Endothelial cell (in vitro differentiated cells): ENCODE measurements at regions not wholly inside any gene's neighbourhood (a gene's known extent, or its start where the extent isn't known, plus 50 kb on each side); places are given as distances from the start of the nearest gene placed in this dataset.

Experiments used
- DNase-seq: peaks from one replicate; pipeline ENCODE4 v3.0.0; 2021; ENCODE audit warnings: low spot score
- H3K27ac Mint-ChIP-seq: one replicate; pipeline ENCODE4 v1.8.0; 2021; ENCODE audit warnings: mixed read lengths, inconsistent platforms; ENCODE audit not compliant: unreplicated experiment
- H3K27me3 Mint-ChIP-seq: one replicate; pipeline ENCODE4 v1.8.0; 2021; ENCODE audit warnings: mild to moderate bottlenecking, moderate library complexity, mixed read lengths, inconsistent platforms; ENCODE audit not compliant: unreplicated experiment
- H3K36me3 Mint-ChIP-seq: one replicate; pipeline ENCODE4 v1.8.0; 2021; ENCODE audit warnings: mild to moderate bottlenecking, low read depth, mixed read lengths, inconsistent platforms; ENCODE audit not compliant: unreplicated experiment
- H3K4me1 Mint-ChIP-seq: one replicate; pipeline ENCODE4 v1.8.0; 2021; ENCODE audit warnings: mild to moderate bottlenecking, mixed read lengths, inconsistent platforms; ENCODE audit not compliant: unreplicated experiment
- H3K4me3 Mint-ChIP-seq: one replicate; pipeline ENCODE4 v1.8.0; 2021; ENCODE audit warnings: mild to moderate bottlenecking, mixed read lengths, inconsistent platforms; ENCODE audit not compliant: unreplicated experiment
- H3K9me3 Mint-ChIP-seq: one replicate; pipeline ENCODE4 v1.8.0; 2021; ENCODE audit warnings: mixed read lengths, inconsistent platforms; ENCODE audit not compliant: unreplicated experiment
- TF ChIP-seq, protein P1 (sequence below): fragments of 200-600 bp; sonication (generic); IDR thresholded peaks from one replicate; pipeline ENCODE4 v1.5.0; 2021; ENCODE audit warnings: antibody characterized with exemption; ENCODE audit not compliant: unreplicated experiment

DNA sequence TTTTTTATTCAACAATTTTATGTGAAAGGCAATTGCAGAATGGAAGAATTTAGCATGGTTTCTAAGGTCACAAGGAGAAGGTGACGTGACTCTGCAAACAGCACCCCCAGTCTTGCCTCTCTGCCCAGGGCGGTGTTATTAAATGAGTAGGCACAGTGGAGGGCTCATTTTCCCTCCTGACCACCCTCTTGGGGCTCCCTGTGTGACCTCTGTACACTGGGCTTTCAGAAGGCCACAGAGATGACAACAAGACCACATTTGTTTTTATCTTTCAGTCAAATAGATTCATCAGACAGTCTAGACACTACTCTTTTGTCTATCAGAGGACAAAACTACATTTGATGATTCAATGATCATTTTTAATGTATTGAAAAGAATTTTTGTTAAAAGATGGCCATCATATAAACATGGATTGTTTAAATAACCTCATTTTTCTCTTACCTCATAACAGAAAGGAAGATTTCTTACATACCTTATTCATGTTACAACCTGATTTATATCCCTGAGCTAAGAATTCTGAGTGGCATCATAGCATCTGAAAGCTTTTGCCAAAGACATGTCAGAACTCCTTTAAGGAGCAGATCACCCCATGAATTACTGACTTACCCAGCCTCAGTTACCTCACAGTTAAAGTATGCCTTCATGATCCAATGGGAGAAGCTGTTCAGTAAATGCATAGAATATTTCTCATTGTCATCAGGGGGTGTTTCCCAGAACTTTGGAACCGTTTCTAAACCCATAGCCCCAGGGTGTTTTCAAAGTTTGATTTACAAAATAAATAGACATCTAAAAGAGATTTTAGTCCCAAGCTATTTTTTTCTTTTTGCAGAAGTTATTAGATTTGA, 184.0 kb upstream of the RFC3 start:
- no peaks in the 10 kb centered on the region for H3K27me3 Mint-ChIP-seq
- no peaks in the 10 kb centered on the region for H3K36me3 Mint-ChIP-seq
- H3K27ac Mint-ChIP-seq: no peak overlapping the region
- peaks cover 2% of the 10 kb centered on the region for H3K4me1 Mint-ChIP-seq
- no peaks in the 10 kb centered on the region for H3K9me3 Mint-ChIP-seq
- TF ChIP-seq, protein P1, sequence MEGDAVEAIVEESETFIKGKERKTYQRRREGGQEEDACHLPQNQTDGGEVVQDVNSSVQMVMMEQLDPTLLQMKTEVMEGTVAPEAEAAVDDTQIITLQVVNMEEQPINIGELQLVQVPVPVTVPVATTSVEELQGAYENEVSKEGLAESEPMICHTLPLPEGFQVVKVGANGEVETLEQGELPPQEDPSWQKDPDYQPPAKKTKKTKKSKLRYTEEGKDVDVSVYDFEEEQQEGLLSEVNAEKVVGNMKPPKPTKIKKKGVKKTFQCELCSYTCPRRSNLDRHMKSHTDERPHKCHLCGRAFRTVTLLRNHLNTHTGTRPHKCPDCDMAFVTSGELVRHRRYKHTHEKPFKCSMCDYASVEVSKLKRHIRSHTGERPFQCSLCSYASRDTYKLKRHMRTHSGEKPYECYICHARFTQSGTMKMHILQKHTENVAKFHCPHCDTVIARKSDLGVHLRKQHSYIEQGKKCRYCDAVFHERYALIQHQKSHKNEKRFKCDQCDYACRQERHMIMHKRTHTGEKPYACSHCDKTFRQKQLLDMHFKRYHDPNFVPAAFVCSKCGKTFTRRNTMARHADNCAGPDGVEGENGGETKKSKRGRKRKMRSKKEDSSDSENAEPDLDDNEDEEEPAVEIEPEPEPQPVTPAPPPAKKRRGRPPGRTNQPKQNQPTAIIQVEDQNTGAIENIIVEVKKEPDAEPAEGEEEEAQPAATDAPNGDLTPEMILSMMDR: no peak
- no peak overlapping the region for H3K4me3 Mint-ChIP-seq
- no peak for DNase-seq

DNA sequence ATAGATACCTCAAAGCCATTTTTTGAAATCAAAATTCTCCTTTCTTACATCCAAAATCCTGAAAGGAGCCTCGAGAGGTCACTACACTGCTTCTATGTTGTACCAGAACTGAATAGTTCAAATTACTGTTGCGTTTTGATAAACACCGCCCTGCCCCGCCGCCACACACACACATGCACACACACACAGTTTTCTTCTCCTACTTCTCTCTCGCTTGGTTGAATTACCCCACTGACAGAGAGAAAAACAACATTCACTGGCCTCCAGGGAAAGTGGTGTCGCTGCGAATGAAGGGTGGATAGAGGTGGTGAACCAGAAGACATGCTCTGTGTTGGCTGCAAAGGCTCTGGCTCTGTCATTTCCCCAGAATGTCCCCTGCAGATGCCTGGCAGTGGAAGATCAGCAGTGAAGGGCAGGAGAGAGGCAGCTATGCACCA, 183.4 kb upstream of the RFC3 start:
- TF ChIP-seq, protein P1: no peak
- H3K9me3 Mint-ChIP-seq: no peaks in the 10 kb centered on the region
- H3K4me3 Mint-ChIP-seq: no peak overlapping the region
- no peak for DNase-seq
- H3K36me3 Mint-ChIP-seq: no peaks in the 10 kb centered on the region
- peaks cover 4% of the 10 kb centered on the region for H3K4me1 Mint-ChIP-seq
- H3K27ac Mint-ChIP-seq: no peak overlapping the region
- no peaks in the 10 kb centered on the region for H3K27me3 Mint-ChIP-seq

DNA sequence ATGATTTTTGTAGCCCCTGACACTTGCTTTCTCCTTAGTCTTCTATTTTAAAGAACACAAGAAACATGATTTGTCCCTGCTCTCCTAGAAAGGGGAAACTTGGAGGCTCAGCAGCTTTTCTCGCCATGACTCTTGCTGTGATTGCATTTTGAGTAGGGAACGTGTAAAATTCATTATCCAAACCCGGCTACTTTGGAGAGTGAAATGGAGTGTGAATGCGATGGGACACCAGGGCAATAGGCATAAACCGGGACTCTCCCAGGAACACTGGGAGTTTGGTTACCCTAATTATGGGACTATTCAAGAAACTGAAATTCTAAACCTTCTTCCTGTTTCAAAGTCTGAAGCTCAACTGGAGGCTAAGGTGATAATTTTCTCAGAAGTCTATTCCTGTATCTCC, 181.7 kb upstream of the RFC3 start:
- Mint-ChIP-seq H3K4me3 (no peak overlapping the region), H3K9me3 (no peaks in the 10 kb centered on the region), H3K27ac (no peak overlapping the region), H3K4me1 (peaks cover 21% of the 10 kb centered on the region), H3K36me3 (no peaks in the 10 kb centered on the region), H3K27me3 (no peaks in the 10 kb centered on the region)
- DNase-seq: no peak
- TF ChIP-seq, protein P1: no peak

DNA sequence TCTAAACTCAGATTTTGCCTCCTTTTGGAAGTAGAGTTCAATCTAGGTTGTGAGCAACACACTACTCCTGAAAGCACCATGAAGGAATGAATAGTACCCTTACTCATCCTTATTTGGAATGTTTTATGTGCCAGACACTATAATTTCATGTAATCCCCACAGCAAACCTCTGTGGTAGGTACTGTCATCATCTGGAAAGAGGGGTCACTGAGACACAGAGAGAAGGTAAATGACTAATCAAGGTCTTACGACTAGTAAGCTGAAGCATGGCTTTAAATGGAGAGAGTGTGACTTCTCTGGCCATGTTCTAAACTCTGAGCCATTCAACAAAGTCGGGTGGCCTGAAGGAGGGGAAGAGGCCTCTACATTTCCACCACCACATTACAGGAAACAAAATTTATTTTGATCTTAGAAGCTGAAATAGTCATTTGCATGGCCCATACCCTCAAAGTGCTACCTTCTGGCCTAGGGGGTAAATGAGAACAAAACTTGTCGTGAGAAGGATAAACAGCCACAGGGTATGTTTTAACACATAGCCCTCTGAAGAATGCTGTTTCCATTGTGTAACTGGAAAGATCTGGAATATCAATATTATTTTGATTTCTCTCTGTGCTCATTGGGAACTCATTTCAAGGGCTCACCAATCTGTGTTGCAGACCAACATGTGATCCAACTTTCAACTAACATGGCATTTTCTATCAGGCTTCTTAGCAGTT, 180.8 kb upstream of the RFC3 start:
- no peaks in the 10 kb centered on the region for H3K9me3 Mint-ChIP-seq
- TF ChIP-seq, protein P1: no peak
- peaks cover 26% of the 10 kb centered on the region for H3K4me1 Mint-ChIP-seq
- H3K36me3 Mint-ChIP-seq: no peaks in the 10 kb centered on the region
- H3K4me3 Mint-ChIP-seq: no peak overlapping the region
- H3K27me3 Mint-ChIP-seq: peaks cover 2% of the 10 kb centered on the region
- DNase-seq: no peak
- H3K27ac Mint-ChIP-seq: no peak overlapping the region
